ENCODE measurements at regions not wholly inside any gene's neighbourhood (a gene's known extent, or its start where the extent isn't known, plus 50 kb on each side); places are given as distances from the start of the nearest gene placed in this dataset.

DNA sequence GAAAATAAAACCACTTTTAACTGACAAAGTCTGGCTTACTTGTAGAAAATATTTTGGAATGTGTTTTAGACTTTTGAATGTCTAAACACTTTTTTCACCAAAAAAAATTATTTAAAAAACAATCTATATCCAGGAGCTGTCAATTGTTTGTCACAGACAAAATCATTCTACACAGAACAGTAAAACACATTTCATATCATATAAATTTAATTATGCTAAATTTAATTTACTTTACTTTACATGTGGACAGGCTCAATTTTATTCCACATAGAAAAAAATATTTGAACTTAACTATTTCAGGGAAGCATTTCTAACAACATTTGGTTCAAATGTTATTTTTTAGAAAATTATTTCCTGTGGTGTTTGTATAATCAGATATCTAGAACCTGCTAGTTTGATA, 1417.0 kb downstream of the ZPLD1 start:
- TF ChIP-seq, protein P1, sequence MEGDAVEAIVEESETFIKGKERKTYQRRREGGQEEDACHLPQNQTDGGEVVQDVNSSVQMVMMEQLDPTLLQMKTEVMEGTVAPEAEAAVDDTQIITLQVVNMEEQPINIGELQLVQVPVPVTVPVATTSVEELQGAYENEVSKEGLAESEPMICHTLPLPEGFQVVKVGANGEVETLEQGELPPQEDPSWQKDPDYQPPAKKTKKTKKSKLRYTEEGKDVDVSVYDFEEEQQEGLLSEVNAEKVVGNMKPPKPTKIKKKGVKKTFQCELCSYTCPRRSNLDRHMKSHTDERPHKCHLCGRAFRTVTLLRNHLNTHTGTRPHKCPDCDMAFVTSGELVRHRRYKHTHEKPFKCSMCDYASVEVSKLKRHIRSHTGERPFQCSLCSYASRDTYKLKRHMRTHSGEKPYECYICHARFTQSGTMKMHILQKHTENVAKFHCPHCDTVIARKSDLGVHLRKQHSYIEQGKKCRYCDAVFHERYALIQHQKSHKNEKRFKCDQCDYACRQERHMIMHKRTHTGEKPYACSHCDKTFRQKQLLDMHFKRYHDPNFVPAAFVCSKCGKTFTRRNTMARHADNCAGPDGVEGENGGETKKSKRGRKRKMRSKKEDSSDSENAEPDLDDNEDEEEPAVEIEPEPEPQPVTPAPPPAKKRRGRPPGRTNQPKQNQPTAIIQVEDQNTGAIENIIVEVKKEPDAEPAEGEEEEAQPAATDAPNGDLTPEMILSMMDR (IDR thresholded peaks at IDR 0.05): no peak
- TF ChIP-seq ZFX (IDR thresholded peaks at IDR 0.05; ENCODE audit: borderline replicate concordance): no peak

Measured in 22Rv1 (cell line).